ENCODE measurements at regions not wholly inside any gene's neighbourhood (a gene's known extent, or its start where the extent isn't known, plus 50 kb on each side); places are given as distances from the start of the nearest gene placed in this dataset.
A peak's percentile ranks its signal among the peaks of the same experiment; 100 is the strongest.
"Not testable (repeated sequence)": the region's sequence is repeated elsewhere in the genome, so short reads cannot be mapped to it uniquely, and the experiment has no call there.

DNA sequence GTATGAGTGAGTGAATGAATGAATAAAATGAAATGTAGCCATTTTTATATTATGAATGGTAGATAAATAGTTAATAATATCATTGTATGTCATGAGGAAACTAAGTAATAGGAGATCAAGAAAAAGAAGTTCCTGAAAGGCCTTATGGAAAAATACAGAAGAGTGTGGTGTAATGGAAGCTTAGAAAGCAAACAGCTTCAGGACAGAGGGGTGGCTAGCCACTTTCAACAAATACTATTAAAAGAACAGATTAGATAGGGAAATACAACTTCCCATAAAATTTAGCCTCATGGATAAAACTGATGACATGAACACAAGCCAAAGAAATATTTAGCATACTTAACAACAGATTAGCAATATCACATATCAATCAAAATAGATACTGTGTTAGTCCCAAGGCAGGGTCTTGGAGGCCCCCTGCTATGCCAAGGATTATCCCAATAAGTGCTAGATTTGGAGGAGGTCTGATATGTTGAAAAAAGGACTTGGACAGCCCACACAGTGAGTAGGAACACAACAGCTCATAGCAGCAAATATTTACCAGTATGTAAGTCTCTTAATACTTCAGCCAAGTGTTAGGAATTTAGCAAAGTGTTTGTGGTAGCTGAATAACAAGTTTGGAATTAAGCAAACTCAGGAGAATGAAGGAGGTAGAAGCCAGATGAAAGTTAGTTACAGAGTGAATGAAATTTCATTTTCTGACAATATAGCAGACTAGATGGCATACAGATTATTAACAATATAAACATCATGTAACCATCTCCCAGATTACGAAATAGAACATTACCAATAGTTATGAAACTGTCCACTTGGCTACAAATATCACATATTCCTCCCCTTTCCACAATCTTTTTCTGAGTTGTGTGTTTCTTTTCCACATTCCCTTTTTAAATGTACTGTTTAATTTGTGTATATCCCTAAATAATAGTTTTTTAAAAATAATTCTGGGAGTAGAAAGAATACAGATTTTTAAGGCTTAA is 1632.0 kb downstream of the PCDH9 start:
- no peak for DNase-seq (ENCODE audit: low read depth)

DNA sequence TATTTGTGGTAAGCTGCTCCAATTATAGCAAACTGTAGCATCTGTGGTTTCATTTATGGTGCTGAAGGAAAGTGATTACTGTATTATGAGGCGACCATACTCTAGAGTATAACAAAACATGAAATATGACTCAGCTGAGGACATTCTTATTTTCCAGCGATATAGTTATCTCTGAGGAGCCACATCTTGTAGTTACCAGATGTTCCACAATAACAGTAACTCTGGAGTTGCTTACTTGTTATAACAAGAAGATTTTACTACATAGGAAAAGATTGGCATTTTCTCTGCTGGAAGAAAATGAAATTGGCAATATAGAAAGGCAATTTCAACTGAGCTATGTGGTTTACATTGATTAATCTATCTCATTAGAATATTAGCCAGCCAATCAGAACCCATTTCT is 1634.2 kb downstream of the PCDH9 start:
- DNase-seq (ENCODE audit: low read depth): no peak

DNA sequence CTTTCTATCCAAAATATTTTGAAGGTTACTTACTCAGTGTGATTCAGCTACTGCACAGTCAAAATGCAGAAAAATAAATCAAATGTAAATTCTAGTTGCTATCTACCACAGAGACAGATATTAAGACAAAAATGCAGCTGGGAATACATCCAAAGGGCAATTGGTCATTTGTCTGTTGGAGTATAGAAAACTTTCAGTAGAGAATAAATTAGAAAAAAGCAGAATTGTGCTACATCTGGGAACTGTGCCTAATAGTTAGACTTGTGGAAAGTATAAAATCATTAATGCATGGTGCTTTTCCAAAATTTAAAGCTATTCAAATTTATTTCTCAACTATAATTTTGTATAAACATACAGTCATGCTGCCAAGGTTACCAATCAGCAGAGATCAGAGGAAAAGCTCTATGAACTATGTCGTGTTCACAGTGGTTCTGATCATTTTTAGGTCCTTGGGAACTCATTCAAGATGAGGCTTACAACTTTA is 1635.8 kb downstream of the PCDH9 start:
- peak; percentile 1 for DNase-seq (ENCODE audit: low read depth)

DNA sequence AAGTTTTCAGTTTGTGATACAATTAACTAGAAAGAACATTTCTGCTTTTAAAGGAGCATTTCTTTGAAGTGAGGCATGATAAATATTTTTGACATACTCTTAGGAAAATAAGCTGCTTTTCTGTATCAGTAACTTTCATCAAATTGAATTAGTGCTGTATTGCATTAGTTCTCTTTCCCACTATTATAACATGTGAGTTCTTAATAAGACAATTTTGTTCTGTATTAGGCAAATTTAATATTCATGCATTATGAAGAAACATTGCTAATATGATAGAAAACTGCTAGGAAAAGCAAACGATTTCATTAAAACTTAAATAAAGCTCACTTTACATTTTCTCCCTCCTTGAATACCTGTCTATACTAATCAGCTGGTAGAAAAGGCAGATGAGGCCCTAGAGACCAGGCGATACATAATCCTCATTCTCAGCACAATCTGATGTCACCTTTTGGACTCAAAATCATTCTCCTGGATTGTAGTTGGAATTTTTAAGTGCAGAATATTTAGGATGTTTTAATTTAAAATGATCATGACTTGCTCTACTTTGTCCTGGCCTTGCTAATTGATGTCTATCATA is 1636.8 kb downstream of the PCDH9 start:
- DNase-seq (ENCODE audit: low read depth): no peak

DNA sequence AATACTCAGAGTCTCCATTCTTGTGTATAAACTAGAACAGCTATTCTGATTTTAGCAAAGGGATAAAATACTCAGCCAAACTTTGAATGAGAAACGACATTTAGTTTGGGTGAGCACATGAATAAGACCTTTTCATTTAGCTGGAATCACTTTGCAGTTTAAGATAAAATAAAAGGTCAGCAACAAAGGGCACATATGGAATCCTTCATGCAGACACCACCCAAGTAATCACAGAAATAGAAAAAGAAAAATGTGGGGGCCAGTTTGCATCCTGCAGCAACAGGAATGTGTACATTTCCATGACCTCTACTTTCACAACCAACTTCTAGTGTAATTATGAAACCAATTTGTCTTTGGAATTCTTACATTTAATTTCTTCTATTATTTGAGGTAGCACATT is 1637.4 kb downstream of the PCDH9 start:
- DNase-seq (ENCODE audit: low read depth): no peak

DNA sequence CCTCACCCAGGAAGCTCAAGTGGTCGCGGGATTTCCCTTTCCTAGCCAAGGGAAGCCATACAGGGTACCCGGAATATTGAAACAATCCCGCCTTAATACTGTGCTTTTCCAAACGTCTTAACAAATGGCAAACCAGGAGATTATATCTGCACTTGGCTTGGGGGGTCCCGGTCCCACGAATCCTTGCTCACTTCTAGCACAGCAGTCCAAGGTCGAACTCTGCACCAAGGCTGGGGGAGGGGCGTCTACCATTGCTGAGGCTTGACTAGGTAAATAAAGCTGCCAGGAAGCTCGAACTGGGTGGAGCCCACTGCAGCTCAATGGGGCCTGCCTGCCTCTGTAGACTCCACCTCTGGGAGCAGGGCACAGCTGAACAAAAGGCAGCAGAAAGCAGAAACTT is 1644.8 kb downstream of the PCDH9 start:
- no peak for DNase-seq (ENCODE audit: low read depth)

DNA sequence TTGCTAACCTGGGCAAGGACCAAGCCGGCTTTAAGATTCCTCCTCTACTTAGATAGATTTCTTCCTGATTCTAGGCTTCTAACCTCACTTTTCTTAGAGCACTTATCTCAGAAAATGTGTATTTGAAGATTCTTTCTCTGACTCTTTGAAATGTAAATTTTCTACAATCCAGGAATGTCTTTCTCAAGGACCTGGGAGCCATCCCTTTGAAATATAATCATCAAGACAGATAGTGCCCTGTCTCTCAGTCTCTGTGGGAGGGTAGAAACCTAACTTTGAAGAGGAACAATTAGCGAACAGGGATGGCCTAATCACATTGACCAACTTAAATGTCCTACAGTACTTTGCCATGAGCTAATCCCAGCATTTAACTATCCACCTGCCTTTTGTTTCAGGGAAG is 1646.0 kb downstream of the PCDH9 start:
- DNase-seq (ENCODE audit: low read depth): no peak

DNA sequence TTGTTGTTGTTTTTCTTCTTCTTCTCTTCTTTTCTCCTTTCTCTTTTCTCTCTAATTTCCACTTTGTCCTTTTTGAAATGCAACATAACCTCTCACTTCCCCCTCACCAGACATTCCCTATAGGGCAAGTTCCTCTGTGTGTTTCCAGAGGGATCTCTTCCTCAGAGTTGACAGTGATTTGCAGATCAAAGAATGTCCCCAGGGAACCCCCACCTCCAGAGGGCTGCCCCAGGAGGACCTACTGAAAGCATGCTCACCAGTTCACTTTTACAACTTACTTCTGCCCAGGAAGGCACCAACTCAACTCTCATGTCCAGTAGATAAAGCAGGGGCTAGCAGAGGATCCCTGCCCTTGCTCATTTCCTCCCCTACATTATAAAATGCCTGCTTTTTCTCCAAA is 1648.0 kb downstream of the PCDH9 start:
- no peak for DNase-seq (ENCODE audit: low read depth)

DNA sequence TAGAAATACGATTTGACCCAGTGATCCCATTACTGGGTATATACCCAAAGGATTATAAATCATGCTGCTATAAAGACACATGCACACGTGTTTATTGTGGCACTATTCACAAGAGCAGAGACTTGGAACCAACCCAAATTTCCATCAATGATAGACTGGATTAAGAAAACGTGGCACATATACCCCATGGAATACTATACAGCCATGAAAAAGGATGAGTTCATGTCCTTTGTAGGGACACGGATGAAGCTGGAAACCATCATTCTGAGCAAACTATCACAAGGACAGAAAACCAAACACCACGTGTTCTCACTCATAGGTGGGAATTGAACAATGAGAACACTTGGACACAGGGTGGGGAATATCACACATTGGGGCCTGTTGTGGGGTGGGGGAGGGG is 1665.6 kb downstream of the PCDH9 start:
- DNase-seq (ENCODE audit: low read depth): not testable (repeated sequence)

DNA sequence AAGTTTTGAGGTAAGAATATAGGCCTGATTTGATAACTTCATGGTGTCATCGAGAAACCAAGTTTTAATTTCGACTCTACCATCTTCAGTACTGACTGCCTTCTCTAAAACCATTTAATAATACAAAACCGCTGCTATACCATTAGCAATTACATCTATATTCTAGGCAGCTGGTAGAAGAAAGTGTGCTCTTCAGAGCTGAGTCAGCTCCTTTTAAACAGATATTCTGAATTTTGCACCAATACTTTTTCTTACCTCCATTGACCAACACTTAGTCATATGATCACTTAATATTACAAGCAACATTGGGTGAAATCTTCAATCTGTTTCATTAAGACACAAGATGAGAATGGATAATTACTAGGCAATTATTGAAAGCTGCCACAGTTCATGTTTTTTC is 1667.8 kb downstream of the PCDH9 start:
- DNase-seq (ENCODE audit: low read depth): no peak

DNA sequence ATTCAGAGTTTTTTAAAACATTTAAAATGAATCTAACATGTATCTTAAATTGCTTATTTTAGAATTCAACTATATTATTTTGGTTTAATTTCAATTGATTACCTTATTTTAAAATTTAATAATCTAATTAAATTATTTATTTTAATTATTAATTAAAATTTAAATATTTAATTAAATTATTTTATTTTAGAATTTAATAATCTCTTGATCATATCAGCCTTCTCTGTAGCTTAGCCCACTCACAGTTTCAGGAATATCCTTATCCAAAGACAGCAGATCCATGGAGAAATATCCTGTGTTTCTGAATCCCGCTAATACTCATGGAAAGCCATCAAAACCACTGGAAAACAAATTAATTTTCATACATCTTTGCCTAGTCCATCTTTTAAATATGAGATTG is 1669.2 kb downstream of the PCDH9 start:
- DNase-seq (ENCODE audit: low read depth): no peak

DNA sequence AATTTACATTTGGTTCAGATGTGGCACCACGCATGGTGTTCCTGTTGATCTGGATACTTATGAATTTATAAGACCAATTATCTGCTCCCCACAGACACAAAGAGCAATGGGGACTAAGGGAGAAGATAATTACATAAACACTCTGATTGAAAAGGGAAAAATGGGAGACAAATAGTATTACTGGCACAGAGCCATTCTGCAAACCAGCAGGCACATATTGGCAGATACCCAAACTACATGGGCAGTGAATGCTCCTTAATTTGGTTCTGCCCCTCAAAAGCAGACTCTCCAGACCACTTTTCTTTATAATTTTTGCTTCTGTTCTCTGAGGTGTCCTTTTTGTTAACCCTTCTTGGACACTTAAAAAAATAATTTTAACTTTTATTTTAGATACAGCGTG is 1674.2 kb downstream of the PCDH9 start:
- no peak for DNase-seq (ENCODE audit: low read depth)

DNA sequence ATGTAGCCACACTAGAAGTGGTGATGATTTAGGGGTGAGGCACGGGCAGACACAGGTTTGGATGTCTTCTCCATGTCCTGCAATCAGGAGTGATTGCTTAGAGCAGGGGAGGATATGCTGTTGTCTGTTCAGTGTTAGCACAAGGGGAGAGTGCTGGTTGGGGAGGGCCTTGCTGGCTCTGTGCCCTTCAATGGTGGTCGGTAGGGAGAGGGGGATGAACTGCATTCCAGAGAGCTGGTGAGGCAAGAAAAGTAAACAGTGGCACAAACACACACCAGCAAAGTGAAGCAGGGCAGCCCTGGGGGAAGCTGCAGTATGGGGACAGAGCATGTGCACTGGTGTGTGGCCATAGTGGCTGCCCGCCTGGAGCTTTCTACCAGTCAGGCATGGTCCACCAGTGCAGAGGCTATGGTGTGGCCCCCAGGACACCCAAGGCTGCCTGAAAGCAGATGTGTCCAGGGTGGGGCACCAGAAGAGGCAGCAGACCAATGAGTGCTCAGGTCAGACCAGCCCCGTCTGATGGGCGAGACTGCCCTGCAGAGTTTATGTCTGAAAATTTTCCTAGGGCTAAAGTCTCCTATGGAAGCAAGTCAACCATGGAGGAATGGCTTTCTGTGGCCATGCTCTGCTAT is 1676.9 kb downstream of the PCDH9 start:
- DNase-seq (ENCODE audit: low read depth): no peak

DNA sequence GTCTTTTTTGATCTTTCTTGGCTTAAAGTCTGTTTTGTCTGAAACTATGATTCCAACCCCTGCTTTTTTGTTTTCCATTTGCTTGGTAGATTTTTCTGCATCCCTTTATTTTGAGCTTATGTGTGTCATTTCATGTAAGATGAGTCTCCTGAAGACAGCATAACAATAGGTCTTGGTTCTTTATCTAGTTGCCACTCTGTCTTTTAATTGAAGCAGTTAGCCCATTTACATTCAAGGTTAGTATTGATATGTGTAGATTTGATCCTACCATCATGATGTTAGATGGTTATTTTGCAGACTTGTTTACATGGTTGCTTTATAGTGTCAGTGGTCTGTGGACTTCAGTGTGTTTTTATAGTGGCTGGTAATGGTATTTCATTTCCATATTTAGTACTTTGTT is 1678.9 kb downstream of the PCDH9 start:
- no peak for DNase-seq (ENCODE audit: low read depth)

DNA sequence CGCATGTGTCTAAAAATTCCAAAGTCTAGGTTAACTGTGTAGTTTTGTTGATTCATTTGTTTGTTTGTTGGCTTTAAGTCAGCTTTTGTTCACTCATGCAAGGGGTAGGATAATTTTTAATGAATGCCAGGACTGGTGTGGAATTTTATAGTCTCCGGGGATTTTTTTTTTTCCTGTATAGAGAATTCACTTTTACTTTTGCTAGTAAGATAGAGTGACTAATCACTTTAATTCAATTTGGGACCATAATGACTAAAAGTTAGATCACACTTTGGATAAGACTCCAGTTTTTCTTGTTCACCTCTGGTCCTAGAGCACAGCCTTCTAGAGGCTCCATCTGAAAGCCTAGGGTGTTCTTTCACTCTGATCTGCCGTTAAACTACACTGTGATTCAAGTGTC is 1690.0 kb downstream of the PCDH9 start:
- peak; percentile 3 for DNase-seq (ENCODE audit: low read depth)

DNA sequence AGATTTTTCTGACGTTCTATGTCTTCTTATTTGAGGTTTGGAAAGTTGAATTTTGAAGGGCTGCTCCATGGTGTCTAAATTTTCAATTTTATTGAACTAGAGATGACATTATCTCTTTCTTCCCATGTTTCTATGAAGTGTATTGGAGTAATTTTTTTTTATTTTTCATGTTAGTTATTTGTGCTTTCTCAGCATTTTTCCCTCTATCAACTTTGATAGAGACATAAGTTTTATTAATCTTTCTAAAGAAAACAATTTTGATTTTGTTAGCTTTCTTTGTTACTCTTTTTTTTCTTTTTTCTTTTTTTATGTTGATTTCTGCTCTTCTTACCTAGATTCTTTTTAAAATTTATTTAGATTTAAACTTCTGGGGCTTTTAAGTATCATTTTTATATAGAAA is 1694.8 kb downstream of the PCDH9 start:
- DNase-seq (ENCODE audit: low read depth): no peak

DNA sequence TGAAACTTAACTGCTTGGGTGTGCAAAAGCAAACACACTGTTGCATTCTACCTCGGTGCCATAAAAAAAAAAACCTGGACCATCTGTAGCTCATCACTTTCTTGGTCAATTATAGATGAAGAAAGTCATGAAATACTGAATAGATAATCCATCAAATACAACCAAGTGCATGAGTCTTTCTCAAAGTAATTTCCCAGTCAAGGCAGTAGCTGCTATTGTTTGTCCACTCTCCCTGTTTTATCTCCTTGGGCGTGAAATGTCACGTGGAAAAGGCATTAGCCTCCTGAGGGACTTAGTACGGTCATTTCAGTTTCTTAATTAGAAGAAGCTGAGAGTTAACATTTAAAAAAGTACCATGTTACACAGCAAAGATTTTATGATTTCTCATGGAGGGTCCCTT is 1697.9 kb downstream of the PCDH9 start:
- peak; percentile 1 for DNase-seq (ENCODE audit: low read depth)

DNA sequence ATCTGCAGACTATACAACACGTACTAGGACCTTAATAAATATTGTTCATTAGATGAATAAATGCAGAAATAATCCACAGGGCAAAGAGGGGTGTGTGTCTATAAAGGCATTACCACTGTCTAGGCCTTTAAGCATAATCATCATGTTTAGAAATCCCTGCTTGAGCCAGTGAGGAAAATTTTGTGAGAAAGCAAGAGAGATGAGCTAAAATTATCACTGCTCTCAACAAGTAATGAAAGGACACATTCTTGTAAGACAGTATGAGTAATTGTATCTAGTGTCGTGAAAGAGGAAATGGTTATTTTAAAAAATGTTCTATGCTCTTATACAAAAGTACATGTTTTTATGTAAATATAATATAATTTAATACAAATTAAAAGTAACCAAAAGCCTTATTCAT is 1699.4 kb downstream of the PCDH9 start:
- peak; percentile 8 for DNase-seq (ENCODE audit: low read depth)

DNA sequence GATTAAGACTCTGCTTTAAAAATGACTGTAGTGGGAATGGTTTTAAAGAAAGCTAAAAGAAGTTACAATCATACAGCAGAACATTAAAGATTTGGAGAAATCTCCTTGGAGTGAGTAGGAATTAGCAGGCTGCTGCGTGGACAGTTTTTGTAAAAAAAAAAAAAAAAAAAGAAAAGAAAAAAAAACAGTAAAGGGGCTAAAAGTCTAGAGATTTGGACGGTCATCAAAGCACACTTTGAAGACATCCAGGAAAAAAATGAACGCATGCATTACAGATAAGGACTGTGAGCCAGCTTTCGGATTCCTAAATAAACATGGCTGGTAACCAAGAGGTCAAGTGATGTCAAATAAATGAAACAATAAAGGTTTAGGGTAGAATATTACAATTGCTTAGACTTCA is 1700.6 kb downstream of the PCDH9 start:
- DNase-seq (ENCODE audit: low read depth): no peak

DNA sequence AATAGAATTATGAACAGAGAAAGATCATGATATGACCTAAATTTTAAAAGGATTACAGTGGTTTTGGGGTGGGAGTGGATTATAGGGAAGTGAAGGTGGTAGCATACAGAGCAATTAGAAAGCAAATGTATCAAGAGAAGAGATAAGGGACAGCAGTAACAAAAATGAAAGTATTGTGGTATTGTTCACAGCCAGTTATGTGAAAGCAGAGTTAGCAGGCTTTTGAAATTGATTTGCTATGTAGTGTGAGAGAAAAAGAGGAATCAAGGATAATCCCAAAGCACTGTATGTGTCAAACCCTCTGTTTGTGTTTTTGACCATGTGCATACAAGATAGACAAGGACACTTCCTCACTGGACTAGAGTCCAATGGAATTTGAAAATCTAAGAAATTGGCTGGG is 1721.4 kb downstream of the PCDH9 start:
- no peak for DNase-seq (ENCODE audit: low read depth)

DNA sequence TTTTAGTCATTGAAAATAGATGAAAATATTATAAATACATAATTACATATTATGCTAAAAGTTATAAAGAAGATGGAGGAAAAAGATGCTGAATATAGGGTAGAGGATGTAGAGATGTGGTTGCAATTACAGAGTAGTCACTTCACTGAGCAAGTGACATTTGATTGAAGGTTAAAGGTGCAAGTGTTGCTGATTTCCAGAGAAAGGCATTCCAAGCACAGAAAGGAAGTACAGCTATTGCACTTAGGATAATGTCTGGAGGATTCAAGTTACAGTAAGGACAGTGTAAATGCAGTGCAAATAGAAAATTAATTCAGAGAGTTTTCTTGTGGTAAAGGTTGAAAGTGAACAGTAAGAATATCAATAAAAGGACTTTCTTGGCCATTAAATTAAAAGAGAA is 1721.8 kb downstream of the PCDH9 start:
- DNase-seq (ENCODE audit: low read depth): no peak

DNA sequence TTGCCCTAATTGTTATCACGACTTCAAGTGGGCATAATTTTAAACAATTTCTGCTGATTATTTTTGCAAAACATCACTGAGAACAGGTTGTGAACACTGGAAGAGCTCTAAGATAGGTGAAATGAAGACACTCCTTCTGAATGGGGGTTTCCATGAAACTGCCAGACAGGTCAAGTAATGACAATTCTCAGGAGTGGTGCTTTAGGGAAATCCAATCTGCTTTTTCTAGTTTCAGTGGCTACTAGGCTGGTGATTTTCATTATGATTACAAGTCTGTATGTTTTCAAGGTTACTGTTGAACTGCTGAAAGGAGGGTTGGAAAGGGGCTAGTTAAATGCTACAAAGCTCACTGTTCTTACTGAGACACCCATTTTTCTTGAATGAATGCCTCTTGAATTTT is 1724.2 kb downstream of the PCDH9 start:
- no peak for DNase-seq (ENCODE audit: low read depth)

DNA sequence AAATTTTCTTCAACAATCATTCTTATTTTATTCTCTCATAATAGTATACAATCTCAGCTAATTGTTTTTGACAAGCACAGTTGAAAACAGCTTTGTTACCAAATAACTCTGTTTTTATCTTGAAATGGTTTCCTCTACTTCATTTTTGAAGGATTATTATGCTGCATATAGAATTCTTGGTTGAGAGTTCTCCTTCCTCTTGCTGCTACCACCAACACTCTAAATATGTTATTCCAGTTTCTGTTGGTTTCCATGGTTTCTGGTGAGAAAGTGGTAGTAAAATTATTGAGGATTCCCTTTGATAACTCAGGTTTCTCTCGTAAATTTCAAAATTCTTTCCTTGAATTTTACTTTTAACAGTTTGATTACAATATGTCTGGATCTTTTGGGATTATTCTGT is 1725.9 kb downstream of the PCDH9 start:
- no peak for DNase-seq (ENCODE audit: low read depth)
